ENCODE measurements at regions not wholly inside any gene's neighbourhood (a gene's known extent, or its start where the extent isn't known, plus 50 kb on each side); places are given as distances from the start of the nearest gene placed in this dataset.

DNA sequence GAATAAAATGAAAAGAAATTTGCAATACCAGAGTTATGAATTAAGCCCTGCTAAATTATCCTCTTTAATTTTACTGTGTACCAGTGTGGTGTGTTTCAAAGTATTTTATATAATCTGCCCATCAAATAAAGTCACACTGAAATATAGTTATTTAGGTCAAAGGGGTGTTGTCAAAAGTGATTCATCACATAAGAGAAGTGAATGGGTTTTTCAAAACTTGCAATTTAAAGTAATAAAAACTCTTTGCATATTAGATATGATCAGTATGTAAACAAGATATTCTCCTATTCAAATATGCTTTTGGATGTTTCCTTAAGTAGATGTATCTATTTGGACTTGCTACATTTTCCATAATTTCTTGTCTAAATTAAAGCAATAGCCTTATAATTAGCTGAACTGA lies 1183.0 kb upstream of the CDH18 start:
- DNase-seq (ENCODE audit: insufficient read length, low spot score) (no peak), FAIRE-seq (no peak)
- TF ChIP-seq SPI1 (IDR thresholded peaks at IDR 0.05; ENCODE audit: low read depth, low read length) (no peak), PAX5 (IDR thresholded peaks at IDR 0.05; ENCODE audit: insufficient read depth, low read length, severe bottlenecking) (no peak), POLR2AphosphoS5 (IDR thresholded peaks at IDR 0.05; ENCODE audit: low read depth, low read length) (no peak), POU2F2 (IDR thresholded peaks at IDR 0.05; ENCODE audit: low read depth, low read length) (no peak), POLR2A (IDR thresholded peaks at IDR 0.05; ENCODE audit: low read depth, low read length) (no peak), TAF1 (IDR thresholded peaks at IDR 0.05; ENCODE audit: low read depth, low read length) (no peak)

DNA sequence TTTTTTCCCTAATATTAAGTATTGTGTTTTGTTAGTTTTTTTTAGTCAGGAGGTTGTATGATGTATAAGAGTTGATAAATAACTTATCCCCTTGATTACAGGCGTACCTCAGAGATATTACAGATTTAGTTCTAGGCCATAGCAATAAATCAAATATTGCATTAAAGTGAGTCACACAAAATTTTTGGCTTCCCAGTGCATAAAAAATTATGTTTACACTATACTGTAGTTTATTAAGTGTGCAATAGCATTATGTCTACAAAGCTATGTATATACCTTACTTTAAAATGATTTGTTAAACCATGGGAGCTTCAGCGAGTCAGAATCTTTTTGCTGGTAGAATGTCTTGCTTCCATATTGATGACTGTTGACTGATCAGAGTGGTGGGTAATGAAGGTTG lies 1180.6 kb upstream of the CDH18 start:
- no peak for TF ChIP-seq POLR2A (IDR thresholded peaks at IDR 0.05; ENCODE audit: low read depth, low read length)
- no peak for TF ChIP-seq POU2F2 (IDR thresholded peaks at IDR 0.05; ENCODE audit: low read depth, low read length)
- TF ChIP-seq POLR2AphosphoS5 (IDR thresholded peaks at IDR 0.05; ENCODE audit: low read depth, low read length) = no peak
- TF ChIP-seq PAX5 (IDR thresholded peaks at IDR 0.05; ENCODE audit: insufficient read depth, low read length, severe bottlenecking) = no peak
- FAIRE-seq (no peak), DNase-seq (ENCODE audit: insufficient read length, low spot score) (no peak)

DNA sequence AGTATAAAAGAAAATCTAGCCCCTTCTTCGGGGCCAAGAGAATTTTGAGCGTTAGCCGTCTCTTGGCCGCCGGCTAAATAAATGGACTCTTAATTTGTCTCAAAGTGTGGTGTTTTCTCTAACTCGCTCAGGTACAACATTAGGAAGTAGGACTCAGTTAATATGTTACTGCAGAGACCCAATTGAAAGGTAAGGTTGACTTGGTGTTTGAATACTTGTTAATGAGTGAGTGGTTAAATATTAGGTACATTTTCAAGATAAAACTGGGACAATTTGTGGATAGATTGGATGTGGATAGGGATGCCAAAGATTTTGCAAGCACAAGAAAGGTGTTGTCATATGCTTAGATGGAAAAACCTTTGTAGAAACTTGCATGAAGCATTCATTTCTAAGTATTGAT lies 1177.3 kb upstream of the CDH18 start:
- FAIRE-seq = no peak
- TF ChIP-seq TAF1 (IDR thresholded peaks at IDR 0.05; ENCODE audit: low read depth, low read length) = no peak
- TF ChIP-seq PAX5 (IDR thresholded peaks at IDR 0.05; ENCODE audit: insufficient read depth, low read length, severe bottlenecking) = no peak
- no peak for TF ChIP-seq POU2F2 (IDR thresholded peaks at IDR 0.05; ENCODE audit: low read depth, low read length)
- TF ChIP-seq POLR2AphosphoS5 (IDR thresholded peaks at IDR 0.05; ENCODE audit: low read depth, low read length) = no peak
- no peak for TF ChIP-seq POLR2A (IDR thresholded peaks at IDR 0.05; ENCODE audit: low read depth, low read length)
- TF ChIP-seq SPI1 (IDR thresholded peaks at IDR 0.05; ENCODE audit: low read depth, low read length) = no peak
- DNase-seq (ENCODE audit: insufficient read length, low spot score) = no peak

DNA sequence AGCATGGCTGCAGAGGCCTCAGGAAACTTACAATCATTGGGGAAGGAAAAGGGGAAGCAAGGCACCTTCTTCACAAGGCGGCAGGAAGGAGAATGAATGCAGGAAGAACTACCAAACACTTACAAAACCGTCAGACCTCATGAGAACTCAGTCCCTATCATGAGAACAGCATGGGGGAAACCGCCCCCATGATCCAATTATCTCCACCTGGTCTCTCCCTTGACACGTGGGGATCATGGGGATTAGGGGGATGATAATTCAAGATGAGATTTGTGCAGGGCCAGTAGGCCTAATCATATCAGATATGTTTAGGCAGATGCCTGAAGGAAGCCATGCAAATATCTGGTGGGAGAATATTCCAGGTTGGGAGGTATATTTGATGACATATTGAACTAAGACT lies 1176.4 kb upstream of the CDH18 start:
- TF ChIP-seq POLR2A (IDR thresholded peaks at IDR 0.05; ENCODE audit: low read depth, low read length) (no peak), POLR2AphosphoS5 (IDR thresholded peaks at IDR 0.05; ENCODE audit: low read depth, low read length) (no peak)
- DNase-seq (ENCODE audit: insufficient read length, low spot score) (no peak), FAIRE-seq (no peak)

DNA sequence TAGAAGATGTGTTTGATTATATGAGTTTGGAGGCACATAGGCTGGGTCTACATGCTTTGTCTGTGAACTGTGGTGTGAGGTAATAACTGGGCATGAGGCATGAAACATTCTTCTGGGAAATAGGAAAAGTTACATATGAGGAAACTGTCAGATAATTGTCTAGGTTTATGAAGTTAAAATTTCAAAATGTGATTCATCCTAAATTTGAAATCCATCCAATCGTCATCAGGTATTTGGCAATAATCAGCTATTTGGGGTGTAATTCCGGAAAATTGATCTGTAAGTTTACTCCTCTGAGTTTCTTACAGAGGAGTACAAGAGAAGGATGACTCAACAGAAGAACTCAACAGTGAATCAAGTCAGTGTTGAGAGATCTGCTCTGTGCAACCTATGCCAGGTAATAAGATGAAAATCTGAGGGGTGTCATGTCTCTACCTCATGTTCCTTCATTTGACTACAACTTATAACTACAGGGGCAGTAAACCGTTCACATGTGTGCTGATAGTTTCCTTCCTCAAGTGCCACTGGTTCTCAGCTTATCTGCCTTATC lies 1171.6 kb upstream of the CDH18 start:
- FAIRE-seq (no peak), DNase-seq (ENCODE audit: insufficient read length, low spot score) (no peak)
- TF ChIP-seq POLR2A (IDR thresholded peaks at IDR 0.05; ENCODE audit: low read depth, low read length) (no peak), PAX5 (IDR thresholded peaks at IDR 0.05; ENCODE audit: insufficient read depth, low read length, severe bottlenecking) (no peak), POU2F2 (IDR thresholded peaks at IDR 0.05; ENCODE audit: low read depth, low read length) (no peak), POLR2AphosphoS5 (IDR thresholded peaks at IDR 0.05; ENCODE audit: low read depth, low read length) (no peak), TAF1 (IDR thresholded peaks at IDR 0.05; ENCODE audit: low read depth, low read length) (no peak), SPI1 (IDR thresholded peaks at IDR 0.05; ENCODE audit: low read depth, low read length) (no peak)

DNA sequence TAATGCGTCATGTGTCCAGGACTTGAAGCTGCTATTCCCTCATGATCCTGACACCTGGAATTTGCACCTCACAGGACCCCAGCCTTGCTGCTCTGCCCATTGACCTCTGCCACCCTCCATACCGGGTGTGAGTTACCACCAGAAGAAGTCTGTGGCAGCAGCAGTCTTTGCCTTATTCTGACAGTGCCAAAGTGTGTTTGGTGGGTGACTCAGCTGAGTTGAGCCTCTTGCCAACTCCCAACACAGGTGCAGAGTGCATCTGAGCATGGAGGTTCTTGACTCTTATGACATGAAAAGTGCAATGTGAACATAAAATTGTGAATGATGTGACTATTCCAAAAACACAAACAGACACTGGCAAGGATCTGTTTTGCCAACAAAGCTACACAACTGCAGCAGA lies 1166.5 kb upstream of the CDH18 start:
- no peak for DNase-seq (ENCODE audit: insufficient read length, low spot score)
- no peak for TF ChIP-seq POU2F2 (IDR thresholded peaks at IDR 0.05; ENCODE audit: low read depth, low read length)
- TF ChIP-seq POLR2AphosphoS5 (IDR thresholded peaks at IDR 0.05; ENCODE audit: low read depth, low read length) = no peak
- no peak for TF ChIP-seq SPI1 (IDR thresholded peaks at IDR 0.05; ENCODE audit: low read depth, low read length)
- no peak for TF ChIP-seq PAX5 (IDR thresholded peaks at IDR 0.05; ENCODE audit: insufficient read depth, low read length, severe bottlenecking)
- TF ChIP-seq POLR2A (IDR thresholded peaks at IDR 0.05; ENCODE audit: low read depth, low read length) = no peak
- no peak for TF ChIP-seq TAF1 (IDR thresholded peaks at IDR 0.05; ENCODE audit: low read depth, low read length)
- FAIRE-seq = no peak

DNA sequence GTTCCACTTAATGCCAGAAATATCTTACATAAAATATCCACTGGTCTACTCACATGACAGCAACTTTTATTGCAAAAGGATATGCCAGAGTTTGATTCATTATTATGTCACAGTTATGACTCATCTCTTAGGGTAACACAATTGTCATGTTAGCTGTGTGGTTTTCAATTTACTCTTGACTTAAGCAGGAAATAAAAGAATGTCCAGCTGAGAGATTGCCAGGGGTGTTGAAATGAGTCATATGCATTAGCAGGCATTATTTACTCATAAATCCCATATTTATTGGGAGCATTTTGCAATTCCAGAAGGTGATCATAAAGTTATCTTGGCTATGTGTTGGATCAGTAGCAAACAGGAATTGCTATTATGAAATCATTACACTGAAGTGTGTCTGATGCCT lies 1164.6 kb upstream of the CDH18 start:
- DNase-seq (ENCODE audit: insufficient read length, low spot score) (no peak), FAIRE-seq (no peak)
- no peak for TF ChIP-seq POU2F2 (IDR thresholded peaks at IDR 0.05; ENCODE audit: low read depth, low read length)
- no peak for TF ChIP-seq POLR2AphosphoS5 (IDR thresholded peaks at IDR 0.05; ENCODE audit: low read depth, low read length)
- TF ChIP-seq PAX5 (IDR thresholded peaks at IDR 0.05; ENCODE audit: insufficient read depth, low read length, severe bottlenecking) = no peak
- no peak for TF ChIP-seq TAF1 (IDR thresholded peaks at IDR 0.05; ENCODE audit: low read depth, low read length)
- TF ChIP-seq POLR2A (IDR thresholded peaks at IDR 0.05; ENCODE audit: low read depth, low read length) = no peak
- no peak for TF ChIP-seq SPI1 (IDR thresholded peaks at IDR 0.05; ENCODE audit: low read depth, low read length)

DNA sequence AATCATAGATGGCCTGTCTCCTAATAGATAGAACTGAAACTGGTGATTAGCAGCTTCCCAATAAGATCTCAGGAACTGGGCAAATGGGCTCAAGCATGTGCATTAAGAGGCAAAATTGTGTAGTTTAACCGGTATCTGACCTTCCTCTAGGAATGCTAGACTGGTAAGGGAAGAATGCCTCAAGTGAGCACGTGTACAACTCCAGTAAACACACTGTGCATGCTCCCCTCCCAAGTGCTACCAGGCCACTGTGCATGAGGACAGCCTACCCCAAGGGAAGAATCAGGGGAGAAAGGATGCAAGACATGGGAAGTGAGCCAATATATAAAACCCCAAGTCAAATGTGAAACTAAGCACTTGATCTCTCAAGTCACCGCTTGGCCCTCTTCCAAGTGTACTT lies 1157.4 kb upstream of the CDH18 start:
- FAIRE-seq = no peak
- no peak for DNase-seq (ENCODE audit: insufficient read length, low spot score)
- no peak for TF ChIP-seq POLR2A (IDR thresholded peaks at IDR 0.05; ENCODE audit: low read depth, low read length)
- TF ChIP-seq TAF1 (IDR thresholded peaks at IDR 0.05; ENCODE audit: low read depth, low read length) = no peak

DNA sequence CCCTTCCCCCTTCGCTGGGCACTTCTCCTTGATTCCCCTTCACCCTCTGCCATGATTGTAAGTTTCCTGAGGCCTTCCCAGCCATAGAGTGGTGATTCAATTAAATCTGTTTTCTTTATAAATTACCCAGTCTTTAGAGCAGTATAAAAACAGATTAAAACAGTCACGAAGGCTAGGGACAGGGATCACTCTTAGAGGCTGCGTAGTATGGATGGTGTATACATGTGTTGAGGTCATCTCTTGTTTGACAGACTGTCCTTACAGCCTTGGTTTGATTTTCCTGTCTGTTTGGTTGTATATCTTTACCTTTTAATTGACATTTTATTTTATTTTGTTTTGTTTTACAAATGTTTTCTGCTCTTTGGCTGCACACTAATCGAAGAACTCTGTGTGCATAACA lies 1155.7 kb upstream of the CDH18 start:
- no peak for DNase-seq (ENCODE audit: insufficient read length, low spot score)
- TF ChIP-seq POLR2AphosphoS5 (IDR thresholded peaks at IDR 0.05; ENCODE audit: low read depth, low read length) = no peak
- no peak for FAIRE-seq

DNA sequence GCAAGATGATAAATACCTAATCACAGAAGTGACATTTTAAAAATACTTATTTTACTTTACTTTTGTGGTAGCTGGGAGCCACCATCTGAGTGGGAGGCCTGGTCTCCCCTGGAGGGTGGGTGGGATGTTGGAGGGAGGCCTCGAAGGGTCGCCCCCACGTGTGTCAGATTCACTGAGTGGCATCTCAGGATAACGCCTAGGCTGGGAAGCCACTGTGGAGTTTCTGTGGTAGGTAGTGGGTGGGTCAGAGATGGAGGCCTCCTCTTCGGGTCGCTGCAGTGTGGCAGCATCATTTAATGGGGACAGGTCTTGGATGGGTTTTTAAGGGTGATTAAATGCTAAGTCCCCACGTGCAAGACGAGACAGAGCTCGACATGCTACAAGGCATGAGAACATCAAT lies 1154.8 kb upstream of the CDH18 start:
- FAIRE-seq (no peak), DNase-seq (ENCODE audit: insufficient read length, low spot score) (no peak)
- no peak for TF ChIP-seq SPI1 (IDR thresholded peaks at IDR 0.05; ENCODE audit: low read depth, low read length)
- no peak for TF ChIP-seq POLR2A (IDR thresholded peaks at IDR 0.05; ENCODE audit: low read depth, low read length)
- TF ChIP-seq POU2F2 (IDR thresholded peaks at IDR 0.05; ENCODE audit: low read depth, low read length) = no peak
- no peak for TF ChIP-seq PAX5 (IDR thresholded peaks at IDR 0.05; ENCODE audit: insufficient read depth, low read length, severe bottlenecking)
- TF ChIP-seq TAF1 (IDR thresholded peaks at IDR 0.05; ENCODE audit: low read depth, low read length) = no peak
- TF ChIP-seq POLR2AphosphoS5 (IDR thresholded peaks at IDR 0.05; ENCODE audit: low read depth, low read length) = no peak

DNA sequence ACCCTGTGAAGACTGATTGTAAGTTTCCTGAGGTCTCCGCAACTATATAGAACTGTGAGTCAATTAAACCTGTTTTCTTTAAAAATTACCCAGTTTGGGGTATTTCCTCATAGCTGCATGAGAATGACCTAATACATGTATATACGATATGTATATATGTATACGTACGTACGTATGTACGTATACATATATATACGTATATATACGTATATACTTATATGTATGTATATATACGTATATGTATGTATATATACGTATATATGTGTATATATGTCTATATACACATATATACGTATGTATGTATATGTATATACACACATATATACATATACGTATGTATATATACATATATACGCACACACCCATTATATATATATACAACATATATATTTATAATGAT lies 1153.0 kb upstream of the CDH18 start:
- DNase-seq (ENCODE audit: insufficient read length, low spot score) = no peak
- TF ChIP-seq TAF1 (IDR thresholded peaks at IDR 0.05; ENCODE audit: low read depth, low read length) (no peak), SPI1 (IDR thresholded peaks at IDR 0.05; ENCODE audit: low read depth, low read length) (no peak), PAX5 (IDR thresholded peaks at IDR 0.05; ENCODE audit: insufficient read depth, low read length, severe bottlenecking) (no peak), POLR2AphosphoS5 (IDR thresholded peaks at IDR 0.05; ENCODE audit: low read depth, low read length) (no peak), POU2F2 (IDR thresholded peaks at IDR 0.05; ENCODE audit: low read depth, low read length) (no peak), POLR2A (IDR thresholded peaks at IDR 0.05; ENCODE audit: low read depth, low read length) (no peak)
- FAIRE-seq = no peak

All from GM12891 (cell line).